Heart left ventricle (tissue), 13 donors: ENCODE measurements at regions not wholly inside any gene's neighbourhood (a gene's known extent, or its start where the extent isn't known, plus 50 kb on each side); places are given as distances from the start of the nearest gene placed in this dataset.

Experiments used
- POLR2A ChIP-seq, 2 donors: fragments of 450-650 bp; IDR thresholded peaks; one replicate each; pipeline ENCODE4 v1.6.1; 2017; ENCODE audit warnings: antibody characterized with exemption in 2 of 2, mild to moderate bottlenecking in 2 of 2, moderate library complexity in 2 of 2
- TF ChIP-seq, protein P1 (sequence below), 12 donors: fragments of 200-600 bp; sonication (generic) in 4 of 12; IDR thresholded peaks; one replicate each; pipeline versions ENCODE4 v1.5.0 to v1.8.0; 2018 to 2022; ENCODE audit warnings: antibody characterized with exemption in 12 of 12, mild to moderate bottlenecking in 5 of 12
- donor health status: ischemic (EF 13 %, LVEDD 7.1; RV severe dilation, severe dysfunction).
- donor health status: DM: no; HTN: yes; CAD: no.
- donor health status: DM: no; HTN: no; CAD: no.
- donor health status: ischemic (EF 25% LVEDD 6.9; RV normal size, moderate dysfunction).
- donor health status: ischemic (EF 25% LVEDD 5.7; RV mildly dilated, moderate dysfunction).
- donor health status: ischemic (EF 35%, LVEDD 5.7; RV mildly dilated, moderate dysfunction).
- donor health status: nonischemic (EF 11% LVEDD 7.7; RV severe dilation, severe dysfunction).
- donor health status: DM: yes; HTN: yes; CAD: no.
- donor health status: PGD.
- donor health status: ischemic (EF 29% LVEDD 5.4; RV normal size, mild dysfunction).
- donor health status: nonischemic (EF 23%, LVEDD 6.1; RV moderate dilation, normal function).

DNA sequence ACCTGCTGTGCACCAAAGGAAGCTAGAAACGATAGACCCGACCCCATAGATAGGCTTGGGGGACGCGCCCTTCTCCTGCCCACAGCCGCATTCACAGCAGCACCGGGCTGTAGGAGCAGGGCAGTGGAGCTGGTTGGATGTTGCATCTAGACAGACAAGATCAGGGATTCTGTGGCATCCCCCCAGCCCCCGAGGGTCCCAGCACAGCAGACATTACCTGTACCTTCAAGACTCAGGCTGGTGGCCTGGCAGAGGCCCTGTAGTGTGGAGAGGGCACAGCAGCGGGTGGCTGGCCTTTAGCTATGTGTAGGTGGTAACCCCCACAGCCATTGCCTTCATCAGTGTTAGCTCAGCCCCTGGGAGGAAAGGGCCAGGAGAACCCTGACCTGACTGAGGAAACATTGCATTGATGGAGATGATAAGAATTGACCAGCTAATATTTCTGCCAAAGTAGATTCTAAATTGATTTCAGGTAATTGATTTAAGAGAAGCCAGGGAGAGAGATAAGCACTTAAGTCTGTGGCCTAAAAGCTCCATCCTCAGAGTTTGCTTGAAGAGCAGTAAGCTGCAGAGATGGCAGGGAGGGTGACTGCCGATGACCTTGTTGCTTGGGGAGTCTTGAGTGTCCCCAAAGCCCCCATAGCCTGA, 269.4 kb downstream of the TLE3 start:
- TF ChIP-seq, protein P1, sequence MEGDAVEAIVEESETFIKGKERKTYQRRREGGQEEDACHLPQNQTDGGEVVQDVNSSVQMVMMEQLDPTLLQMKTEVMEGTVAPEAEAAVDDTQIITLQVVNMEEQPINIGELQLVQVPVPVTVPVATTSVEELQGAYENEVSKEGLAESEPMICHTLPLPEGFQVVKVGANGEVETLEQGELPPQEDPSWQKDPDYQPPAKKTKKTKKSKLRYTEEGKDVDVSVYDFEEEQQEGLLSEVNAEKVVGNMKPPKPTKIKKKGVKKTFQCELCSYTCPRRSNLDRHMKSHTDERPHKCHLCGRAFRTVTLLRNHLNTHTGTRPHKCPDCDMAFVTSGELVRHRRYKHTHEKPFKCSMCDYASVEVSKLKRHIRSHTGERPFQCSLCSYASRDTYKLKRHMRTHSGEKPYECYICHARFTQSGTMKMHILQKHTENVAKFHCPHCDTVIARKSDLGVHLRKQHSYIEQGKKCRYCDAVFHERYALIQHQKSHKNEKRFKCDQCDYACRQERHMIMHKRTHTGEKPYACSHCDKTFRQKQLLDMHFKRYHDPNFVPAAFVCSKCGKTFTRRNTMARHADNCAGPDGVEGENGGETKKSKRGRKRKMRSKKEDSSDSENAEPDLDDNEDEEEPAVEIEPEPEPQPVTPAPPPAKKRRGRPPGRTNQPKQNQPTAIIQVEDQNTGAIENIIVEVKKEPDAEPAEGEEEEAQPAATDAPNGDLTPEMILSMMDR (IDR thresholded peaks at IDR 0.05): no peak
- TF ChIP-seq POLR2A (IDR thresholded peaks at IDR 0.05): no peak
